Tibial nerve (tissue), 4 donors: ENCODE measurements at regions not wholly inside any gene's neighbourhood (a gene's known extent, or its start where the extent isn't known, plus 50 kb on each side); places are given as distances from the start of the nearest gene placed in this dataset.

Experiments
- EP300 ChIP-seq, 2 donors: sonication (generic); formaldehyde crosslinking; IDR thresholded peaks; one replicate each; pipeline ENCODE4 v1.6.1; 2017; ENCODE audit warnings: antibody characterized with exemption in 2 of 2, mild to moderate bottlenecking in 1 of 2
- POLR2A ChIP-seq, 2 donors: fragments of 450-650 bp; IDR thresholded peaks; one replicate each; pipeline ENCODE4 v1.6.1; 2017; ENCODE audit warnings: antibody characterized with exemption in 2 of 2, mild to moderate bottlenecking in 2 of 2, moderate library complexity in 2 of 2
- TF ChIP-seq, protein P1 (sequence below), 5 experiments: fragments of 200-600 bp in 3 of 5; fragments of 450-650 bp in 2 of 5; sonication (generic) in 3 of 5; IDR thresholded peaks; one replicate each; pipeline ENCODE4 v1.5.1; 2016 to 2019; ENCODE audit warnings: antibody characterized with exemption in 5 of 5, mild to moderate bottlenecking in 3 of 5, moderate library complexity in 2 of 5

DNA sequence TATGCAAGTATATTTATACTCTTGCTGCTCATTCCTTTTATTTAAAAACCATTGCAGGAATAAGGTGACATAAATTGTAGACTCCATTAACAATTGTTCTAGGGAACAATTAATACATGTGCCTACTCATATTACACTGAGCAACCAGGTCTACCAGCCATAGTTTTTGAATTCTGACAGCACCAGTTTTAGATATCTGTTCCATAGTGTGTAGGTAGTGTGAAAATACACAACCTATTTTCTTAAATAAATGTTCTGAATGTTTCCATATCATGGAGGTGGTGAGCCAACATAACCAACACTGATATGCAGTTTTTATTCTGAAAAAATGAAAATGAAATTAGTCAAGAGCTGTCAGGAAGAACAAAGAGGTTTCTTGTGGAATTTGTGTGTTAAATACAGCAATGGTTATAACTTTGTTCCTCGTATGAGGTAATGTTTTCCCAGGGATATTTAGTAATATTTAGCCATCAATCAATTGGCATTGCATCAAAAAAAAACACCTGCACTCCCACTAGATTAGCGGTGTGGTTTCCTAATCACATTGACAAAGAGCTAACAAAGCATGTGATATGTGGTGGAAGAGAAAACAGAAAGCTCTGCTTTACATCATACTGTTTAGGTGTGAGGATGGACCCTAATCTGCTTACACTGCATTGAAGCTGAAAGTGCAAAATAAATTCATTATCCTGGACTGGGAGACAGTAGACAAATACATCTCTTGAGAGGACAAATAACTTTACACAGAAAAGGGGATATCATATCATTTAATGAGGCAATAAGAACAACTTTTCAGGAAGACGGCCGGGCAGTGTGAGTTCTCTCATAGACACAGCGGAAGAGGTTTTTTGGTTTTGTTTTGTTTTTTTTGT is 369.5 kb upstream of the THBS1 start:
- TF ChIP-seq POLR2A (IDR thresholded peaks at IDR 0.05) (no peak), EP300 (IDR thresholded peaks at IDR 0.05) (no peak)
- TF ChIP-seq, protein P1, sequence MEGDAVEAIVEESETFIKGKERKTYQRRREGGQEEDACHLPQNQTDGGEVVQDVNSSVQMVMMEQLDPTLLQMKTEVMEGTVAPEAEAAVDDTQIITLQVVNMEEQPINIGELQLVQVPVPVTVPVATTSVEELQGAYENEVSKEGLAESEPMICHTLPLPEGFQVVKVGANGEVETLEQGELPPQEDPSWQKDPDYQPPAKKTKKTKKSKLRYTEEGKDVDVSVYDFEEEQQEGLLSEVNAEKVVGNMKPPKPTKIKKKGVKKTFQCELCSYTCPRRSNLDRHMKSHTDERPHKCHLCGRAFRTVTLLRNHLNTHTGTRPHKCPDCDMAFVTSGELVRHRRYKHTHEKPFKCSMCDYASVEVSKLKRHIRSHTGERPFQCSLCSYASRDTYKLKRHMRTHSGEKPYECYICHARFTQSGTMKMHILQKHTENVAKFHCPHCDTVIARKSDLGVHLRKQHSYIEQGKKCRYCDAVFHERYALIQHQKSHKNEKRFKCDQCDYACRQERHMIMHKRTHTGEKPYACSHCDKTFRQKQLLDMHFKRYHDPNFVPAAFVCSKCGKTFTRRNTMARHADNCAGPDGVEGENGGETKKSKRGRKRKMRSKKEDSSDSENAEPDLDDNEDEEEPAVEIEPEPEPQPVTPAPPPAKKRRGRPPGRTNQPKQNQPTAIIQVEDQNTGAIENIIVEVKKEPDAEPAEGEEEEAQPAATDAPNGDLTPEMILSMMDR (IDR thresholded peaks at IDR 0.05): no peak
